ENCODE measurements at regions not wholly inside any gene's neighbourhood (a gene's known extent, or its start where the extent isn't known, plus 50 kb on each side); places are given as distances from the start of the nearest gene placed in this dataset.

GRCh38 chr5:122723606-122724352 lies 51.1 kb upstream of the SNX2 start:
- DNase-seq (ENCODE audit: low spot score in 2 of 2) = peak in 1 of 2 donors; percentile 25
- WGBS, 2 donors = 22 to 23% methylated on average over 4 of the region's 4 CpGs
- H3K4me3 ChIP-seq (ENCODE audit: low read depth, poor library complexity, severe bottlenecking) = no peak overlapping the region
- intact Hi-C loops (cut with DNase I; ENCODE audit: low total_unique reads) = no loop called here
- TF ChIP-seq CTCF (IDR thresholded peaks at IDR 0.05) = no peak
- TF ChIP-seq POLR2A (IDR thresholded peaks at IDR 0.05) = no peak
